NCI-H1048 (cell line): ENCODE measurements at regions not wholly inside any gene's neighbourhood (a gene's known extent, or its start where the extent isn't known, plus 50 kb on each side); places are given as distances from the start of the nearest gene placed in this dataset.

Source experiments
- DNase-seq: peaks from one replicate; lab custom pipeline; 2025; lab: John Stamatoyannopoulos, UW

DNA sequence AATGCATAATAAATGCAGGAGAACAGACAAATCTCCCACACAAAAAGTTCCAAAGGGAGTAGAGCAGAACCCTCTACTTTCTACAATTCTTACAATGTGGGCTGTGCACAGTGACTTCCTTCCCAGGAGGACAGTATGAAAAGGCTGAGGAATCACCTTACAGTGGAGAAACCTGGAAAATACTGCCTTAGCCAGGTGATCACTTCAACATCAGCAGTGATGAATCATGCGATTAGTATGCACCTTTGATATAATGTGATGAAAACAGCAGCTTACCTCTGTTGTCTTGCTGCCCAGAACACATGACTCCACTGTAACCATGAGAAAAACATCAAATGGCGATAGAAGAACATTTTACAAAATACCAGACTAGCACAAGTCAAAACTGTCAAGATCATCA, 329.7 kb upstream of the POM121L12 start:
- no peak for DNase-seq

- DNase-seq: no peak
Measured at GRCh38 chr7:52700349-52700748, 335.1 kb upstream of the POM121L12 start.

- no peak for DNase-seq
Measured at GRCh38 chr7:52695973-52696595, 339.3 kb upstream of the POM121L12 start.

- no peak for DNase-seq
Measured at GRCh38 chr7:52691257-52691656, 344.2 kb upstream of the POM121L12 start.

DNA sequence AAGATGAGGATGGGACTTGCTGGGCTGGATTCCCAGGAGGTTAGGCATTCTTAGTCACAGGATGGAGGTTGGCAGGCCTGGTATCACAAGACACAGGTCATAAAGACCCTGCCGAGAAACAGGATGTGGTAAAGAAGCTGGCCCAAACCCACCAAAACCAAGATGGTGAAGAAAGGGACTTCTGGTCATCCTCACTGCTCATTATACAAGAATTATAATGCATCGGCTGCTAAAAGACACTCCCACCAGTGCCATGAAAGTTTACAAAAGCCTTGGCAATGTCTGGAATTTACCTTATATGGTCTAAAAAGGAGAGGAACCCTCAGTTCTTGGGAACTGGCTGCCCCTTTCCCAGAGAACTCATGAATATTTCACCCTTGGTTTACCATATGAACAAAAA, 345.5 kb upstream of the POM121L12 start:
- DNase-seq: no peak

GRCh38 chr7:52685333-52685732, 350.1 kb upstream of the POM121L12 start:
- no peak for DNase-seq

DNA sequence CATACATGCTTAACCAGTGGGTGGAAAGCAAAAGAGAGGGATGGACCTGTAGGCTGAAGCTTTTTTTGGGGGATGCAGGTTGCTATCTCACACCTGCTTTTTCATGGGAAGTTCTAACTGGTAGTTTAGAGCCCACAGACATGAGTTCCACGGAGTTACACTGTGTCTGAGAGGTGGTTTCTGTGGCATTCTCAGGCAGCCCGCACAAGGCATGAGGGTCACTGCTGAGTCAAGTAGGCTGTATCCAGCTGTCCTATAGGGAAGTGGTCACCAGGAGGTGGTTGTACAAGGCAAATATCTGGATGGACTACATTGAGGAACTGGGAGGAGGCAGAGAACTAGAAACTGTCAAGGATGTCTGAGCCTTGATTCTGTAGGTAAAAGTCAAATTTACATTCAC, 351.0 kb upstream of the POM121L12 start:
- DNase-seq: no peak

- no peak for DNase-seq
Measured at GRCh38 chr7:52682993-52683392, 352.4 kb upstream of the POM121L12 start.

DNA sequence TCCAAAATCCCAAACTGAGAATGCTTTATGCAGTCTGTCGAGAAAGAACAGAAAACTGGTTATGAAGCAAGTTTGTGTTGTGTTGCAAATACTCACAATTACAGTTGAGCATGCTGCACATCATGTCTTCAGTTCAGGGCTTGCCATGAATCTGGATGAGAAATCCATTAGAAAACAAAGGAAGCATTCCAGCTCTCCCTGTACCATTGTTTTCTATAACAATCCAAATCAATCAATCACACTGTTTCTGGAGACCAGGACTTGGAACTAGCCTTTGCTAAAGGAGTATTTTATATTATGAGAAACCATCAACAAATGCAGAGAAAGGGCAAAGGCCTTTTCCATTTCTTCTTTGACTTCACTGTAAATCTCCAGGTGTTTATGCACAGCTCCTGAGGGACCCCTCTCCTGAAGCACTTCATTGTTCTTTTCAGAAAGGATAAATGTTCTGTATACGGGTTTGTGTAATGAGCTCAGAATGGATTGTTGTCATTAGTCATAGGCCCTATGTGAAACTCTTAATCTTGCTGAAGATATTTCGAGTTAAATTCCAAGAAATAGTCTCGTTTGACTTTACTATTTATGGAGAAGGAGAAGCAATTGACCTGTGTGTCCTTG, 364.7 kb upstream of the POM121L12 start:
- DNase-seq: no peak

DNA sequence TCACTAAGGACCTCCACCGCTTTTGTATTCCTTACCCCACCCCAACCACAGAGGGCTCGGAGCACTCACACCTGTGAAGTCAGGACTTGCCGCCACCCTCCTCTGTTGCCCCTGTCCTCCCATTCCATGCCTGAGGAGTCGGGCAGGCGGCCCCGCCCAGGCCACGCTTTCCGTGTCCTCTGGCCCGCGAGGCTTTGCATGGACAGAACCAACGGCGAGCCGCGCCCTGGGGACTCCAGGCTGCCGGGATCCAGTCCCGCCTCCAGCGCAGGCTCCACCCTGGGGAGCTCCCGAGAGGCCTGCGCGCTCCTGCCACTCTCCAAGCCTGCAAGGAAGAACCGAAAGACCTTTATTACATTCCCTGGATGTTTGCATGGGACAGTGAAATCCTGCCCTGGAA, 366.4 kb upstream of the POM121L12 start:
- DNase-seq: no peak

DNA sequence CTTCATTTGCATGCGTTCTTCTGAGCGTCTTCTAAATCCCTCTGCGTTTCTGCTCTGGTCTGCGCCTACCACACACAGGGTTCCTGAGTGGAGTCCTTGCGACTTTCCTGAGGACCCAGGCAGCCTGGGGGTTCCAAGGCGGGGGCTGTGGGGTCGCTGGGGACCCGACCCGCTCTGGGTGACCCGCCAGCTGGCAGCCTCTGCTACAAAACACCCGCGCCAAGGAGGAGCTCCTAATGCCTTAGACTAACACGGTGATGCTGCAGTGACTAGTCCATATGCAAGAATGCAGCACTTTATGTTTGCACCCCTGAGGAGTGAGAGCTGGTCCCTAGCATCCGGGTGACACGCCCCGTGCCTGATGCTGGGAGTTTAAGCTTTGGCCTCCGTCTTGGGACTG, 367.0 kb upstream of the POM121L12 start:
- no peak for DNase-seq

- no peak for DNase-seq
Measured at GRCh38 chr7:52659178-52659577, 376.3 kb upstream of the POM121L12 start.

DNA sequence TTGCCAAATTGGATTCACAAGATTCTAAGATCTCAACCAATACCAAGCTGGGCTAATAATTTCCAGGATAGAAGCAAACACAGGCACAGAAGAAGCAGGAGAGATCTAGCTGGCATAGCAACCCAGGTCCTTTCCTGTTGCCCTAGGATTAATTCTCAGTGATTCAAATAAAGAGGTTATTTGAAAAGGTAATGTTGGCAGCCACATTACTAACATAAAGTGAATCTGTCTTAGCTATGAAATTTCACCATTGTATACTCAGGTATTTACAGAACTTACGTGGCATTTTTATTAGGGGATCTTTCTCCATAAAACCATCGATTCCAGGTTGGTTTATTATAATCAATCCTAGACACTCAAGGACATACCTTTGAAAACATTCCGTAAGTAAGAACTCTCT, 379.3 kb upstream of the POM121L12 start:
- DNase-seq: no peak

- no peak for DNase-seq
Measured at GRCh38 chr7:52652621-52653020, 382.8 kb upstream of the POM121L12 start.

DNA sequence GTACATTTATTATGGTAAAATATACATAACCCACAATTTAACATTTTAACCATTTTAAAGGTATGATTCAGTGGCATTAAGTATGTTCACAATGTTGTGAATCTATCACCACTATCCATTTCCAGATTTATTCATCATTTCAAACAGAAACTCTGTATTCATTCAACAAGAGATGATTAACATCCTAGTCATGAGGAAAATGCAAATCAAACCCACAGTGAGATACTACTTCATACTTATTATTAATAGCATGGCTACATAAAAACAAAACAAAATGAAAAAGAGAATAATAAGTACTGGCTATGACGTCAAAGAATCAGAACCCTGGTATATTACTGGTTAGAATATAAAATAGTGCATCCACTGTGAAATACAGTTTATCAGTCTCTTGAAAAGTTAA, 386.6 kb upstream of the POM121L12 start:
- no peak for DNase-seq

GRCh38 chr7:52647046-52647445, 388.4 kb upstream of the POM121L12 start:
- no peak for DNase-seq

- DNase-seq: no peak
Measured at GRCh38 chr7:52639981-52640380, 395.5 kb upstream of the POM121L12 start.

GRCh38 chr7:52639126-52639525, 396.3 kb upstream of the POM121L12 start:
- DNase-seq: no peak

- no peak for DNase-seq
Measured at GRCh38 chr7:52635021-52635420, 400.4 kb upstream of the POM121L12 start.

DNA sequence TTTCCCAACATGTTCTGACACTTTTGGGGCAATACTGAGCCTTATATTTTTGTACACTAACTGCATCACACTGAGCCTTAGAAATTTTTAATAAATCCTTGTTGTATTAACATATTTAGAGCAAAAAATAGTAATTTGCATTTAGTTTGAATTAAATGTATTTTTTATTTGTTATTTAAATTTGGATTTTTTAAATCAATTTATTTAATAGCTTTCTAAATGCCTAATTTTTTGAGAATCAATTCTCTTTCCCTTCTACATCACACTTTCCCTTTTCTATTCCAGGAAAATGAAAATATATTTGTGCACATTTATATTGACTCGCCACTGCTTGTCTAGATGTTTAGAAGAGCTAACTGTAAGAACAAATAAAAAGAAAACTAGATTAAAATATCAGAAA, 414.6 kb upstream of the POM121L12 start:
- DNase-seq: no peak

DNA sequence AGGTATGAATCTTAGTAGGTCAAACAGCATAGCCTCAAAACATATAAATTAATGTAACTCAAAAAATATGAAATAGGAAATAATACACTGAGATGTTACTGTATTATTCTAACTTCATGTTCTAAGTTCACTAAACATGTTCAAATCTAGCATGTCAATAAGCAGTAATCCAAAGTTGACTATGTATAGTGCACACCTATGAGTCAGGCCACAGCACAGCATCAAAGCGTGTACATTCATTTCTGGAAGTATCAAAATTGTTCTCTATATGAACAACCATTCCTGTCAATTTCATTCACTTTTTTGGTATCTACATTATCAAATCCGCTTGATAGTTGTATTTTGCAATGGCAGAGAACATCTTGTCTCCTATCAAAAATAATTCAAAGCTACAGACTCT, 418.9 kb upstream of the POM121L12 start:
- DNase-seq: no peak

- DNase-seq: no peak
Measured at GRCh38 chr7:52615021-52615695, 420.3 kb upstream of the POM121L12 start.

DNA sequence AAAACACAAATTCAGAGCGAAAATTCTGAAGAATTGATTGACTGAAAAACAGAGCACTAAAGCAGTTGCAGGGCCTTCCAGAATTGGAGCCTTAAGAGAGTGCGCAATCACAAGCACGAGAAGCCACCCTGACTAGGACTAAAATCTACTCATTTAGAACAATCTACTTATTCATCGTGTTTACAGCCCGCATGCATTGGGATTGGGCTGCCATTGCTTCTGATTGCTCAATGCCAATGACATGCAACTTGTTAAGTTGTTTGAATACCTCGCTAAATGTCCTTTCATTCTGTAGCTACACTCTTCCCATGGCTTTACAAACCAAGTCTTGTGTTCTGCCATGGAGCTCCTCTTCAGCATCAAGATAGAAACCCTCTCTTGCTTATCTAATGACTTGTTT, 425.9 kb upstream of the POM121L12 start:
- DNase-seq: no peak

DNA sequence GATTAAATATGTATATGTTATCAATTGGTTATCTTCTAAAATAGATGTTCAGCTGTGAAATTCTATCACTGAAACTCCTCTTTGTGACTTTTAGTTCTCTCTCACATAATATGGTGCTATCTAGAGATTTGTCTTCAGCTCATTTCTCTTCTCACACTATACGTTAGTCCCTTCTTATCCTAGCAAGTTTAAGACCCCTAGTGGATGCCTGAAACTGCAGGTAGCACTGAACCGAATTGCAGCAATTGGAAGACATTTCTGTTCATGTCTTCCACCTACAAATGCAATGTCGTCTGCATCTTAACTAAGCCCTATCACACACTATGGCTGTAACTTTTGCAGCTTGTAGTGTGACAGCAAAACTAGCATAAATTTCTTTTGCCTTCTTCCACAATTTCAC, 442.7 kb upstream of the POM121L12 start:
- no peak for DNase-seq
